CD4-positive, alpha-beta T cell treated with Interferon alpha-2 for 1 hour (primary cell): ENCODE measurements at regions not wholly inside any gene's neighbourhood (a gene's known extent, or its start where the extent isn't known, plus 50 kb on each side); places are given as distances from the start of the nearest gene placed in this dataset.
"Not testable (repeated sequence)": the region's sequence is repeated elsewhere in the genome, so short reads cannot be mapped to it uniquely, and the experiment has no call there.

Experiments
- DNase-seq, 2 donors: peaks; one replicate each; pipeline ENCODE4 v3.0.0-alpha.2; 2020 to 2022

DNA sequence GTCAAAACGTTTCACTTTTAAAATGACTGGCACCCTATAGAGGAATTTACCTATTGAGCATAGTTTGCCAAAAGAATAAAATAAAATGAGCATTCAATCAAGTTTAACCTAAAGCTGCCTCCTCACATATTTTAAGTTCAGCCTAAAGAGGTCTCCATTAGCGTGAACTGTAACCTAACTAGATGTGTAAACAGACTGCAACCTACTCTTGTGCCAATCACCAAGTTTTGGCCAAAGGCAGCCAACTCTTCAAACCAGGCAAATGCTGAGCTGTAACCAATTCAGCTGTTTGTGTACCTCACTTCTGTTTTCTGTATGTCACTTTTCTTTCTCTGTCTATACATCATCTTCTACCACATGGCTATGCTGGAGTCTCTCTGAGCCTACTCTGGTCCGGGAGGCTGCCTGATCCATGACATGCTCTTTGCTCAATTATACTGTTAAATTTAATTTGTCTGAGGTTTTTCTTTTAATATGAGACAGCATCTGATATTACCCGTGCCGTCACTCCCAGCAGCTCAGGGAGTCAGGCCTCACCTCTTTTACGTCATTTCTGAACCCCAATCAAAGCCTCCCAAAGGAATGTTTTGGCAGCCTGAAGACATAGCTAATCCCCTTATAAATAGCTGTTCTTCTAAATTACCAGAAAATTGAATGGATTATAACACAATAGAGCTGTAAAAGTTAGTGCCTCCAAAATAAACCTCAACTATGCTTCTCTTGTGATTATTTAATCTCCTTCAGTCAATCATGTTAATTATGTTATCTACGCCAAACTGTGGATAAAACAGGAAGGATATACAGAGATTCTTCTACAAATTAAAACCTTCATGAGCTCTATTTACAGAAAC is 81.0 kb upstream of the NR5A2 start:
- DNase-seq: no peak

DNA sequence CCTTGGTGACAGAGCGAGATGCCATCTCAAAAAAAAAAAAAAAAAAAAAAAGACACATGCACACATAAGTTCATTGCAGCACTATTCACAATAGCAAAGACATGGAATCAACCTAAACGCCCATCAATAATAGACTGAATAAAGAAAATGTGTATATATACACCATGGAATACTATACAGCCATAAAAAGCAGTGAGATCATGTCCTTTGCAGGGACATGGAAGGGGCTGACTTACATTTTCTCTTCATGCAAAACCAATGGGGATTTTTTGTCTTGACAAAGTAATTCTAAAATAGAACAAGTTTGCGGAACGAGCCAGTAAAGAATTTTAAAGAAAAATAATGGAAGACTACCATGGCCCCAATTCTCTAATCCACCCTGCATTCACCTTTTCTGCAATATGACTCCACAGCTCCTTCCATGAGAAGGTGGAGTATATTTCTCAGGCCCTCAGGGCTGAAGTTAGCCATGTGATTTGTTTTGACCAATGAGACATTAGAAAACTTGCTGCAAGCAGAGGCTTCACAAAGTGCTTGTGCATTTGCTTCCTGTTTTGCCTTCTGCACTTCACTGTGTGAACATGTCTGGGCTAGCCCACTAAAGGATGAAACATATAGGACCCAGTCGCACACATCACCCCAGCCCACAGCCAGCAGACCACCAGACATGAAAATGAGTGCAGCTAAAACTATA is 78.8 kb upstream of the NR5A2 start:
- no peak for DNase-seq

DNA sequence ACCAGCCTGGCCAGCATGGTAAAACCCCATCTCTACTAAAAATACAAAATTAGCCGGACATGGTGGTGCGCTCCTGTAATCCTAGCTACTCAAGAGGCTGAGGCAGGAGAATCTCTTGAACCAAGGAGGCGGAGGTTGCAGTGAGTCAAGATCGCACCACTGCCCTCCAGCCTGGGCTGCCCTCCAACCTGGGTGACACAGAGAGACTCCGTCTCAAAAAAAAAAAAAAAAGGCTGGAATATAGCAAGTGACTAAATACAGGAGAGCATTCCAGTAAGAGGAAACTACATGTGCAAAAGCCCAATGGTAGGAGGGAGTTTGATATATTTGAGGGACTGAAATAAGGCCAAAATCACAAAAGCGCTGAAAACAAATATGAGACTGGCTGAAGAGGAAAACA is 76.5 kb upstream of the NR5A2 start:
- DNase-seq: not testable (repeated sequence)

DNA sequence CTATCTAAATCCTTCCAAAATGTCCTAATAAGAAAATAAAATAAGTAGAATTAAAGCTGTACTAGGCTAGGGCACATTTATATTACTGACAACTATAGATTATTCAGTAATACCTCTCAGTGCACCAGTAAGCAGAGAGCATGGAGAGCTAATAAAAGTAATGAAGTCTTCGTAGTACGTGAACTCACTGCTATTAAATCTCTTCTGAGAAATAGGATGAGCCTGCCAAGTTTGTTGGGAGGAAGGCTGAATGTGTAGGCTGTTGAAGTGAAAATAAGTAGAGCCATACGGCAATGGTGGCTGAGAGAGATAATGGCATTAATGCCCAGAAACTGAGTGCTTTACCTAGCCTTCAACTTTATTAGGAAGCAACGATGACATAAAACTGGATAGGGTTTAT is 73.9 kb upstream of the NR5A2 start:
- DNase-seq: no peak

DNA sequence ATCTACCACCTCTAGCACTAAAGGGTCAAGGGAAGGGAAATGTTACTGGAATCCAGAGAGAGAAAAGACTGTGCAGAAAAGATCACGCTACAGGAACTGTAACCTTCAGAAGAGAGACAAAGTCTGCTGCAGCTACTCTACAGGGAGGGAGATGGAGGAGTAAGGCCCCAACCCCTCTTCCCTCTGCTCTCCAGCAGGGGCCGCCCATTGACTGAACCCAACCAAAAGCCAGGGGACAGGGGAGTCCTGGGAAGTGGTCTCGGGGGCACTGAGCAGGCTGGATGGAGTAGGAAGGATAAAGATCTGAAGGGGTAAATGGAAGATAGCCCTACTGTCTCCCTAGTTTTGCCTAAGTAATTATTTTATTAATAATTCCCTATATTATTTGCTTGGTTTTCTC is 72.8 kb upstream of the NR5A2 start:
- no peak for DNase-seq

DNA sequence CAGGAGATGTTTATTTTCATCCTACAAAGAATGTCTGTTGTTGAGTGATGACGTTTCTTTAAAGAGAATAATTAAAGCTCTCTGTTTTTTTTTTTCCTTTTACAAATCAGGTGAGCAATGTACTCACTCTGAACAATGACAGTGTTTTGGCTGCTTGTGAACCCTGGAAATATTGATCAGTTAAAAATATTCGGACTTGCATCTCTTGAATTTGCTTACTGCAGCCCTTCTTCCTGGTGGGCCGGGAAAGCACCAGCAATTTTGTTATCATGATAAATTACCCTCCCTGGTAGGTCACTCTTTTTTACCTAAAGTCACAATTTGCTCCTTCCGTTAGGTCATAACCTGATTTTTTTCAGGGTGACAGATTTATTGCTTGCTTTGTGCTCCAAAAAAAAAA is 72.3 kb upstream of the NR5A2 start:
- DNase-seq: no peak

DNA sequence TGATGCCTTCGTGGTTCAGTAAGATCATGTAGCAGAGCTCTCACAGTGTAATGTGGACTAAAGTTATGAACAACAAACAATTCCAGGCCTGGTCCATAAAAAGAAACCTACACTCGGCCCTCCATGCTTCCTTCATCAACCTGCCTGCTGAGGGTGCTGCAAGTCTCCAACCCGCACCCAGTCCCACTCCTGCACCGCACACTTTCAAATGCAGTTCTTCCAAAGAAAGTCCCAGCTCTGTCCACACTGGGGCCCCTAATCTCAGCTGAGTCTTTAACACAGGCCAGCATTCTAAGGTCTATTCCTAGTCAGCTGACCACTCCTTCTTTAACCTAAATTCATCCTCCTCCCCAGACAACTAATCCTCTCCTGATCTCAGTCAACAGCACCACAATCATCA is 71.5 kb upstream of the NR5A2 start:
- DNase-seq: no peak

DNA sequence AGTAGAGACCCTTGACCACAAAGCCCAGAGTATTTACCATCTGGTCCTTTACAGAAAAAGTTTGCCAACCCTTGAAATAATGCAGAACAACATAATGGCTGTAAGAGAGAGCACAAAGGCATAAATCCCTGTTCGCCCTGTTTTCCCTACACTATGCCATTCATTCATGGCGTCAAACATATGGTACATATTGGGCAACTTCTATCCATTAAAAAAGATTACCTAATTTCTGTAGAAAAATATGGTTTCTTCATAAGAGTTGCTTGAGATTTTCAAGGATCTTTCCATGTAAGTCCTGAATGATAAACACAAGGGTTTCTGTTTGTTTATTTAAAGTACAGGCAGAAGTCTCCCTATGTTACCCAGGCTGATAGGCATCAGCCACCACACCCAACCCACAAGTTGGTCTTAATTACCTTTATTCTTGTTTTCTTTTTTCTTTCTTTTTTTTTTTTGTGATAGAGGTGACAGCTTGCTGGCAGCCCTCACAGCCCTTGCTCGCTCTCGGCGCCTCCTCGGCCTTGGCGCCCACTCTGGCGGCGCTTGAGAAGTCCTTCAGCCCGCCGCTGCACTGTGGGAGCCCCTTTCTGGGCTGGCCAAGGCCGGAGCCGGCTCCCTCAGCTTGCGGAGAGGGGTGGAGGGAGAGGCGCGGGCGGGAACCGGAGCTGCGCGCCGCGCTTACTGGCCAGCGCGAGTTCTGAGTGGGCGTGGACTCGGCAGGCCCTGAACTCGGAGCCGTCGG is 68.3 kb upstream of the NR5A2 start:
- DNase-seq: no peak

DNA sequence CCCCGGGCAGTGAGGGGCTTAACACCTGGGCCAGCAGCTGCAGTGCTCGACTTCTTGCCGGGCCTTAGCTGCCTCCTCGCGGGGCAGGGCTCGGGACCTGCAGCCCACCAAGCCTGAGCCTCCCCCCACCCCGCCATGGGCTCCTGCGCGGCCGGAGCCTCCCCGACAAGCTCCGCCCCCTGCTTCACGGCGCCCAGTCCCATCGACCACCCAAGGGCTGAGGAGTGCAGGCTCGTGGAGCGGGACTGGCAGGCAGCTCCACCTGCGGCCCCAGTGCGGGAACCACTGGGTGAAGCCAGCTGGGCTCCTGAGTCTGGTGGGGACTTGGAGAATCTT is 67.8 kb upstream of the NR5A2 start:
- DNase-seq: no peak

DNA sequence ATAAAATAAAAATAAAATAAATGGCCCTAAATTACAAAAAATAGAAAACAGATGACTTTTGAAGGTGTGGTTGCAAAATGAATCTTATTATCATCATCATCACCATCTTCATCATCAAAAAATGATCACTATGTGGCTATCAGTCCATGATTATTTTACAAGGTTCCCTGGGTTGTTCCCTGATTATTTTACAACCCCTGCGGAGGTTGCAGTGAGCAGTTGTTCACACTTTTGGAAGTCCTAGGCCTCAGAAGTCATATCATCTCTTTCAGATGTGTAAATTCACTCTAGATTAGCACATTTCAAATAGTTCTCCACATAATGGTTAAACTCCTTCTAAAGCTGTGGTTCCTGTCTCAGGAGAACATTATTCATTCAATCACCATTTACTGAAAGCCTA is 57.4 kb upstream of the NR5A2 start:
- no peak for DNase-seq

DNA sequence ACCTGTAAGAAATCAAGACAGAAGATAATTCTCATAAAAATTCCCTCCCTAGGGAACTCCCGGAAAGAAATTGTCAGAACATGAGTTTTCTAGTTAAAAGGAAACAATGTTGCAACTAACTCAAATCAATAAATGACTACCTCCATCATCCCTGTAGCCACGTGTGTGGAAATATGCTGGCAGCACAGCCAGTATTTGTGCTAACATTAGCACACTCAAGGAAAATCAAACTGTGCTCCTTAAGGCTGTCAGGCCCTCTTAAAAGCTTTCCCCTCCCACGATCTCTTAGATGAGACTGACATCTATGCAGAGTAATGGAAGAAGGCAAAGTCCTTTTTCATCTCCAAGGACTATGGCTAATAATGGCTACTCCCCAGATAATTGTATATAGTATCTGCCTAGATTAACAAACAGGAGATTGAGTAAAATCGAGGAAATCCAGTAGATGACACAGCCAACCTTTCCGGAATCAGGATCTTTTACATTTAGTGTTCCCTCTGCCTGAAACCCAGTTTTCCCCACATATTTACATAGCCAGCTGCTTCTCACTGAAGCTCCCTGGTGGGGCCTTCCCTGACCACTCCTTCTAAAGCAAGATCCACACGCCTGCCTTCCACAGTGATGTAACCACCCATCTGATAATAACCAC is 50.9 kb upstream of the NR5A2 start:
- DNase-seq: no peak
